Chondrocyte (in vitro differentiated cells): ENCODE measurements at regions not wholly inside any gene's neighbourhood (a gene's known extent, or its start where the extent isn't known, plus 50 kb on each side); places are given as distances from the start of the nearest gene placed in this dataset.

ENCODE experiments used
- DNase-seq: peaks from one replicate; pipeline ENCODE4 v3.0.0; 2021; ENCODE audit warnings: mixed read lengths, low spot score
- H3K27ac Mint-ChIP-seq: one replicate; pipeline ENCODE4 v1.8.0; 2021; ENCODE audit warnings: mild to moderate bottlenecking, moderate library complexity, mixed read lengths; ENCODE audit not compliant: unreplicated experiment
- H3K27me3 Mint-ChIP-seq: 2 replicates; pipeline ENCODE4 v1.8.0; 2021; ENCODE audit warnings: low read depth, mixed read lengths
- H3K36me3 Mint-ChIP-seq: 2 replicates; pipeline ENCODE4 v1.8.0; 2021; ENCODE audit warnings: low read depth, mixed read lengths
- H3K4me1 Mint-ChIP-seq: 2 replicates; pipeline ENCODE4 v1.8.0; 2021; ENCODE audit warnings: low read depth, mild to moderate bottlenecking, mixed read lengths
- H3K4me3 Mint-ChIP-seq: one replicate; pipeline ENCODE4 v1.8.0; 2021; ENCODE audit warnings: mild to moderate bottlenecking, moderate library complexity, mixed read lengths; ENCODE audit not compliant: unreplicated experiment
- H3K9me3 Mint-ChIP-seq: 2 replicates; pipeline ENCODE4 v1.8.0; 2021; ENCODE audit warnings: low read depth, mixed read lengths
- CTCF ChIP-seq: fragments of 200-600 bp; sonication (generic); IDR thresholded peaks from 2 replicates; pipeline ENCODE4 v1.5.0; 2021; ENCODE audit warnings: antibody characterized with exemption, mild to moderate bottlenecking, moderate library complexity

- H3K27ac Mint-ChIP-seq = no peak overlapping the region
- peaks cover 21% of the 10 kb centered on the region for H3K9me3 Mint-ChIP-seq
- H3K27me3 Mint-ChIP-seq = no peaks in the 10 kb centered on the region
- no peak for TF ChIP-seq CTCF
- no peaks in the 10 kb centered on the region for H3K36me3 Mint-ChIP-seq
- H3K4me1 Mint-ChIP-seq = peaks cover 15% of the 10 kb centered on the region
- no peak for DNase-seq
- no peak overlapping the region for H3K4me3 Mint-ChIP-seq
These were observed 108.0 kb upstream of the TBL1X start for GRCh38 chrX:9356846-9357245.

GRCh38 chrX:9357518-9358114 lies 107.2 kb upstream of the TBL1X start:
- Mint-ChIP-seq H3K27me3 (no peaks in the 10 kb centered on the region), H3K4me3 (no peak overlapping the region), H3K9me3 (peaks cover 18% of the 10 kb centered on the region), H3K4me1 (peaks cover 8% of the 10 kb centered on the region), H3K36me3 (no peaks in the 10 kb centered on the region), H3K27ac (no peak overlapping the region)
- no peak for DNase-seq
- TF ChIP-seq CTCF = no peak

- no peaks in the 10 kb centered on the region for H3K36me3 Mint-ChIP-seq
- no peak for DNase-seq
- H3K9me3 Mint-ChIP-seq = peaks cover 10% of the 10 kb centered on the region
- TF ChIP-seq CTCF = no peak
- H3K4me3 Mint-ChIP-seq = no peak overlapping the region
- H3K27ac Mint-ChIP-seq = no peak overlapping the region
- H3K4me1 Mint-ChIP-seq = no peaks in the 10 kb centered on the region
- H3K27me3 Mint-ChIP-seq = no peaks in the 10 kb centered on the region
These were observed 102.4 kb upstream of the TBL1X start for GRCh38 chrX:9362363-9362928.

DNA sequence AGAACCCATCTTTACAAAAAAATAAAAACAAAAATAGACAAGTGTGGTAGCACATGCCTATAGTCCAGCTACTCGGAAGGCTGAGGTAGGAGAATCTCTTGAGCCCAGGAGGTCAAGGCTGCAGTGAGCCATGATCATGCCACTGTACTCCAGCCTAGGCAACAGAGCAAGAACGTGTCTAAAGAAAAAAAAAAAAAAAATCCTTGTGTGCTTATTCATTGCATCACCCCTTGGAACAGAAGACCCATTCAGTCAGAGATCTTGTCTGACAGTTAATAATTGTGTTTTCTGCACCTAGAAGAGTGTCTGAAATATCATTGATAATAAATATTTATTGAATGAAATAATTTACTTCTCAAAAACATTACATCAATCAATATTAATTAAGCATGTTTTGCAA lies 97.4 kb upstream of the TBL1X start:
- Mint-ChIP-seq H3K36me3 (no peaks in the 10 kb centered on the region), H3K27ac (no peak overlapping the region), H3K4me3 (no peak overlapping the region), H3K9me3 (peaks cover 13% of the 10 kb centered on the region), H3K27me3 (no peaks in the 10 kb centered on the region), H3K4me1 (no peaks in the 10 kb centered on the region)
- no peak for DNase-seq
- TF ChIP-seq CTCF = no peak

- no peak for DNase-seq
- Mint-ChIP-seq H3K36me3 (no peaks in the 10 kb centered on the region), H3K27me3 (no peaks in the 10 kb centered on the region), H3K4me3 (no peak overlapping the region), H3K27ac (no peak overlapping the region), H3K4me1 (no peaks in the 10 kb centered on the region), H3K9me3 (peaks cover 16% of the 10 kb centered on the region)
- TF ChIP-seq CTCF = no peak
These were observed 96.6 kb upstream of the TBL1X start for GRCh38 chrX:9368262-9368661.
